Activated CD4-positive, alpha-beta T cell treated with anti-CD3 and anti-CD28 coated beads, Interleukin-2, Interleukin-4, amounts not matched to agents 100 ng/mL and 50 ng/mL, durations not matched to agents 16 hours and 8 hours (primary cell): ENCODE measurements at regions not wholly inside any gene's neighbourhood (a gene's known extent, or its start where the extent isn't known, plus 50 kb on each side); places are given as distances from the start of the nearest gene placed in this dataset.

Experiments used
- DNase-seq: peaks from one replicate; pipeline ENCODE4 v3.0.0-alpha.2; 2020; ENCODE audit warnings: low spot score

- no peak for DNase-seq
These were observed 112.9 kb upstream of the IQCM start for GRCh38 chr4:149928507-149928906.

GRCh38 chr4:149931431-149931830 is 115.8 kb upstream of the IQCM start:
- no peak for DNase-seq

GRCh38 chr4:149932188-149932587 is 116.5 kb upstream of the IQCM start:
- DNase-seq: no peak

GRCh38 chr4:149933120-149933519 is 117.5 kb upstream of the IQCM start:
- no peak for DNase-seq

GRCh38 chr4:149933883-149934282 is 118.2 kb upstream of the IQCM start:
- no peak for DNase-seq

GRCh38 chr4:149949381-149949780 is 128.9 kb upstream of the DCLK2 start:
- DNase-seq: no peak

GRCh38 chr4:149951152-149951900 is 126.9 kb upstream of the DCLK2 start:
- no peak for DNase-seq

GRCh38 chr4:149952101-149952500 is 126.1 kb upstream of the DCLK2 start:
- no peak for DNase-seq

GRCh38 chr4:149952716-149953115 is 125.5 kb upstream of the DCLK2 start:
- no peak for DNase-seq

GRCh38 chr4:149955780-149956390 is 122.4 kb upstream of the DCLK2 start:
- DNase-seq: no peak

GRCh38 chr4:149956678-149957077 is 121.6 kb upstream of the DCLK2 start:
- DNase-seq: no peak

GRCh38 chr4:149961876-149962597 is 116.2 kb upstream of the DCLK2 start:
- DNase-seq: no peak

GRCh38 chr4:149964001-149964796 is 114.0 kb upstream of the DCLK2 start:
- DNase-seq: no peak

GRCh38 chr4:149965206-149965605 is 113.0 kb upstream of the DCLK2 start:
- DNase-seq: no peak

- no peak for DNase-seq
These were observed 105.8 kb upstream of the DCLK2 start for GRCh38 chr4:149972407-149972806.

- no peak for DNase-seq
These were observed 105.1 kb upstream of the DCLK2 start for GRCh38 chr4:149973181-149973580.

- no peak for DNase-seq
These were observed 103.1 kb upstream of the DCLK2 start for GRCh38 chr4:149975172-149975571.

- no peak for DNase-seq
These were observed 98.0 kb upstream of the DCLK2 start for GRCh38 chr4:149980121-149980682.

- DNase-seq: peak; percentile 62
These were observed 97.3 kb upstream of the DCLK2 start for GRCh38 chr4:149980941-149981340.

- DNase-seq: no peak
These were observed 94.8 kb upstream of the DCLK2 start for GRCh38 chr4:149983401-149983800.

GRCh38 chr4:149983931-149984330 is 94.3 kb upstream of the DCLK2 start:
- DNase-seq: no peak

GRCh38 chr4:149985981-149986380 is 92.3 kb upstream of the DCLK2 start:
- DNase-seq: peak; percentile 41
